Gastroesophageal sphincter (tissue), 3 donors: ENCODE measurements at regions not wholly inside any gene's neighbourhood (a gene's known extent, or its start where the extent isn't known, plus 50 kb on each side); places are given as distances from the start of the nearest gene placed in this dataset.

Experiments
- CTCF ChIP-seq, 4 experiments: fragments of 200-600 bp in 2 of 4; fragments of 450-650 bp in 2 of 4; sonication (generic) in 1 of 4; IDR thresholded peaks; one replicate each; pipeline ENCODE4 v1.5.1; 2017 to 2019; ENCODE audit warnings: antibody characterized with exemption in 4 of 4, mild to moderate bottlenecking in 2 of 4, moderate library complexity in 2 of 4
- EP300 ChIP-seq: sonication (generic); formaldehyde crosslinking; IDR thresholded peaks from one replicate; pipeline ENCODE4 v1.6.1; 2017; ENCODE audit warnings: antibody characterized with exemption, mild to moderate bottlenecking

- TF ChIP-seq EP300 (no peak), CTCF (IDR thresholded peaks at IDR 0.05) (no peak)
Observed at GRCh38 chrX:73992019-73992418, 139.5 kb upstream of the XIST start.
